K562 (cell line): ENCODE measurements at regions not wholly inside any gene's neighbourhood (a gene's known extent, or its start where the extent isn't known, plus 50 kb on each side); places are given as distances from the start of the nearest gene placed in this dataset.

Source experiments
- ATAC-seq: fragments of 200-7000 bp; cut with Tn5 transposase; 3 replicates; pipeline ENCODE4 v1.9.1; 2020; ENCODE audit warnings: moderate library complexity
- BruUV-seq: library from RNA; stranded (reverse); fragments of 400-500 nt; replicated peaks from 2 replicates; lab custom pipeline; 2021; lab: Mats Ljungman, UMichigan
- CTCF ChIA-PET: fragments of 300-600 bp; formaldehyde crosslinking; extraction: SDS; loops from one replicate; lab custom pipeline; 2021; ENCODE audit warnings: low intra/inter-chr PET ratio; lab: Yijun Ruan, JAX
- POLR2A ChIA-PET: fragments of 300-600, 350-650 bp; sonication (Branson Sonifier 250); formaldehyde crosslinking; extraction: SDS; loops from one replicate; lab custom pipeline; 2021; ENCODE audit warnings: antibody characterized with exemption, inconsistent platforms; lab: Yijun Ruan, JAX
- DNase-seq, 4 experiments: peaks; one replicate each; pipeline versions ENCODE4 v3.0.0 to v3.0.0-alpha.2; 2011 to 2018; ENCODE audit warnings: low spot score in 3 of 4, mixed read lengths in 3 of 4; ENCODE audit errors: extremely low read depth in 1 of 4
- FAIRE-seq: peaks from 2 replicates; lab custom pipeline; 2011; peaks lifted over from hg19 to GRCh38; lab: Jason Lieb, UNC
- H2AFZ ChIP-seq: 2 replicates; pipeline ENCODE4 v1.6.0; 2011; ENCODE audit warnings: low read depth, low read length, control low read depth, inconsistent platforms
- H3K27ac ChIP-seq: fragments of 200-600 bp; 3 replicates; pipeline ENCODE4 v1.8.0; 2011; ENCODE audit warnings: low read depth, mild to moderate bottlenecking, control low read depth, inconsistent platforms, low read length, moderate library complexity, mixed read lengths; ENCODE audit errors: extremely low read depth
- H3K27me3 ChIP-seq, 2 experiments: fragments of 300-600 bp in 1 of 2; 2 replicates in 1 of 2; 3 replicates in 1 of 2; pipeline versions ENCODE4 v1.6.0 to v1.8.0; 2011; ENCODE audit warnings: inconsistent platforms in 2 of 2, low read length in 2 of 2, mild to moderate bottlenecking in 1 of 2, mixed read lengths in 1 of 2, moderate library complexity in 1 of 2; ENCODE audit not compliant: control insufficient read depth in 2 of 2, insufficient read depth in 2 of 2
- H3K36me3 ChIP-seq: fragments of 300-600 bp; 3 replicates; pipeline ENCODE4 v1.8.0; 2011; ENCODE audit warnings: mild to moderate bottlenecking, low read length, inconsistent platforms; ENCODE audit not compliant: control insufficient read depth, insufficient read depth
- H3K4me1 ChIP-seq, 2 experiments: fragments of 200-600 bp in 1 of 2; replicated peaks in 1 of 2; 2 replicates in 1 of 2; 3 replicates in 1 of 2; pipeline versions ENCODE4 v1.5.1 to v1.8.0; 2011; ENCODE audit warnings: inconsistent platforms in 2 of 2, low read length in 2 of 2, mild to moderate bottlenecking in 1 of 2, mixed read lengths in 1 of 2, moderate library complexity in 1 of 2; ENCODE audit not compliant: control insufficient read depth in 2 of 2, insufficient read depth in 2 of 2
- H3K4me2 ChIP-seq: 2 replicates; pipeline ENCODE4 v1.6.1; 2011; ENCODE audit warnings: low read length, control low read depth, inconsistent platforms, mixed read lengths; ENCODE audit not compliant: insufficient read depth
- H3K4me3 ChIP-seq: fragments of 200-600 bp; sonication (generic), shearing (Covaris generic); 2 replicates; pipeline ENCODE4 v1.5.1; 2016; ENCODE audit warnings: control low read depth, inconsistent platforms
- H3K79me2 ChIP-seq: fragments of 200-600 bp; 3 replicates; pipeline ENCODE4 v1.8.0; 2011; ENCODE audit warnings: low read length, inconsistent platforms; ENCODE audit not compliant: control insufficient read depth, insufficient read depth
- H3K9ac ChIP-seq, 2 experiments: 2 replicates each; pipeline versions ENCODE4 v1.6.0 to v1.6.1; 2011; ENCODE audit warnings: low read depth in 2 of 2, low read length in 2 of 2, control low read depth in 1 of 2, inconsistent platforms in 1 of 2, mild to moderate bottlenecking in 1 of 2, mixed read lengths in 1 of 2; ENCODE audit not compliant: insufficient read depth in 1 of 2
- H3K9me1 ChIP-seq: one replicate; pipeline ENCODE4 v1.6.0; 2011; ENCODE audit warnings: inconsistent platforms, mild to moderate bottlenecking, low read length, moderate library complexity; ENCODE audit not compliant: control insufficient read depth, insufficient read depth
- H3K9me3 ChIP-seq: replicated peaks from 2 replicates; pipeline ENCODE4 v1.5.1; 2011; ENCODE audit warnings: low read depth, low read length, inconsistent platforms; ENCODE audit not compliant: control insufficient read depth, insufficient read depth
- H4K20me1 ChIP-seq: replicated peaks from 2 replicates; pipeline ENCODE4 v1.6.1; 2011; ENCODE audit warnings: low read length, inconsistent platforms, mixed read lengths; ENCODE audit not compliant: control insufficient read depth, insufficient read depth
- CBFB ChIP-seq: sonication (generic); formaldehyde crosslinking; IDR thresholded peaks from 2 replicates; pipeline ENCODE4 v1.4.0; 2020; ENCODE audit warnings: mild to moderate bottlenecking, missing genetic modification reagents
- DIDO1 ChIP-seq: fragments of 450-650 bp; IDR thresholded peaks from 2 replicates; pipeline ENCODE4 v1.6.1; 2016; ENCODE audit warnings: low read depth, missing biosample characterization, missing genetic modification characterization
- E4F1 ChIP-seq: fragments of 250-450 bp; sonication (Bioruptor Pico); IDR thresholded peaks from 2 replicates; pipeline ENCODE4 v1.5.0; 2021; ENCODE audit warnings: mild to moderate bottlenecking, borderline replicate concordance
- FIP1L1 ChIP-seq: fragments of 200-400 bp; formaldehyde crosslinking; IDR thresholded peaks from 2 replicates; pipeline ENCODE4 v1.6.1; 2018; ENCODE audit warnings: mild to moderate bottlenecking, low read depth, low read length; ENCODE audit not compliant: poor library complexity, severe bottlenecking
- HMGXB4 ChIP-seq: sonication (generic); formaldehyde crosslinking; IDR thresholded peaks from 2 replicates; pipeline ENCODE4 v1.8.1; 2023; ENCODE audit warnings: mild to moderate bottlenecking, missing genetic modification reagents
- MAFG ChIP-seq: fragments of 450-650 bp; conservative IDR thresholded peaks from 2 replicates; pipeline ENCODE4 v1.6.1; 2016; ENCODE audit warnings: missing genetic modification characterization, missing compliant biosample characterization
- MEF2A ChIP-seq: IDR thresholded peaks from 2 replicates; pipeline ENCODE4 v1.6.1; 2011; ENCODE audit warnings: low read depth, mild to moderate bottlenecking, low read length, moderate library complexity; ENCODE audit not compliant: control insufficient read depth
- NBN ChIP-seq: fragments of 450-650 bp; IDR thresholded peaks from 2 replicates; pipeline ENCODE4 v1.6.1; 2016; ENCODE audit warnings: low read depth, mild to moderate bottlenecking
- SAFB2 ChIP-seq: fragments of 200-400 bp; formaldehyde crosslinking; IDR thresholded peaks from 2 replicates; pipeline ENCODE4 v1.6.1; 2018; ENCODE audit warnings: borderline replicate concordance, low read length, low read depth, moderate library complexity; ENCODE audit not compliant: severe bottlenecking
- TCF7L2 ChIP-seq: fragments of 150-350 bp; IDR thresholded peaks from 2 replicates; pipeline ENCODE4 v1.6.1; 2016; ENCODE audit warnings: low read depth, mild to moderate bottlenecking, low read length, moderate library complexity
- ZNF785 ChIP-seq: fragments of 250-450 bp; sonication (Bioruptor Pico); IDR thresholded peaks from 2 replicates; pipeline ENCODE4 v1.4.0; 2020; ENCODE audit warnings: mild to moderate bottlenecking
- WGBS: fragments of 100-300 bp; shearing (Covaris generic); methylation state at CpG from one replicate; pipeline ENCODE4 v1.1.6; 2016; ENCODE audit warnings: low coverage, mixed read lengths; ENCODE audit not compliant: insufficient coverage; ENCODE audit errors: missing lambda C conversion rate; 5-methylcytosine and 5-hydroxymethylcytosine counted together
- in situ Hi-C: fragments of 300-500 bp; cut with MboI; formaldehyde crosslinking; loops from 4 replicates; pipeline ENCODE4 v1.15.0; 2018; ENCODE audit warnings: inconsistent platforms, mixed read lengths
- intact Hi-C: fragments of 100-400 bp; cut with micrococcal nuclease; formaldehyde crosslinking; loops from 2 replicates; pipeline ENCODE4 v1.14.2; 2022

GRCh38 chr1:4023678-4024077 is 123.6 kb upstream of the C1orf174 start:
- ChIA-PET POLR2A (no interaction called here), CTCF (no interaction called here)
- in situ Hi-C loops (no loop called here), intact Hi-C loops (no loop called here)
- peaks cover 2% of the 10 kb centered on the region; the same call in 1 of the 2 replicates for H4K20me1 ChIP-seq
- ATAC-seq, result no peak
- H3K4me2 ChIP-seq, result no peak overlapping the region
- no TSS peak for BruUV-seq
- no peaks in the 10 kb centered on the region for H3K9me3 ChIP-seq
- no peaks in the 10 kb centered on the region for H3K9me1 ChIP-seq
- H3K4me3 ChIP-seq, result no peak overlapping the region
- H3K4me1 ChIP-seq, result peaks cover 0 to 5% of the 10 kb centered on the region in 2 experiments; a peak in 2 of 5 replicates
- TF ChIP-seq TCF7L2 (no peak), MAFG (tag) (no peak), MEF2A (no peak), E4F1 (CRISPR knock-in tag) (no peak), ZNF785 (CRISPR knock-in tag) (no peak), HMGXB4 (CRISPR knock-in tag) (no peak), DIDO1 (no peak), CBFB (CRISPR knock-in tag) (no peak), SAFB2 (no peak), FIP1L1 (no peak), NBN (no peak)
- TF ChIP-seq, all 486 proteins: peak for 0
- no peaks in the 10 kb centered on the region for H3K79me2 ChIP-seq
- no peak overlapping the region for H3K9ac ChIP-seq
- FAIRE-seq (no peak), DNase-seq (no peak)
- no peaks in the 10 kb centered on the region for H3K36me3 ChIP-seq
- no peak overlapping the region for H3K27ac ChIP-seq
- no peak overlapping the region for H2AFZ ChIP-seq
- WGBS, result 3% methylated on average over 5 of the region's 5 CpGs
- peaks cover 7 to 53% of the 10 kb centered on the region in 2 experiments; a peak in 4 of 5 replicates for H3K27me3 ChIP-seq
